ENCODE measurements at regions not wholly inside any gene's neighbourhood (a gene's known extent, or its start where the extent isn't known, plus 50 kb on each side); places are given as distances from the start of the nearest gene placed in this dataset.

GRCh38 chr2:220904015-220904414, 668.1 kb downstream of the EPHA4 start:
- TF ChIP-seq POLR2AphosphoS5 (IDR thresholded peaks at IDR 0.05) (no peak), CTCF (IDR thresholded peaks at IDR 0.05; ENCODE audit: poor library complexity, severe bottlenecking) (no peak), RAD21 (conservative IDR thresholded peaks at IDR 0.05) (no peak), EZH2 (IDR thresholded peaks at IDR 0.05; ENCODE audit: borderline replicate concordance, insufficient read depth, low read length, poor library complexity, severe bottlenecking) (no peak)
